GM23338 (cell line): ENCODE measurements at regions not wholly inside any gene's neighbourhood (a gene's known extent, or its start where the extent isn't known, plus 50 kb on each side); places are given as distances from the start of the nearest gene placed in this dataset.

ENCODE experiments used
- ATAC-seq: fragments of 200-7000 bp; cut with Tn5 transposase; 3 replicates; pipeline ENCODE4 v1.9.1; 2020
- DNase-seq: peaks from one replicate; pipeline ENCODE4 v3.0.0-alpha.2; 2015; ENCODE audit warnings: low spot score
- H2AFZ ChIP-seq: fragments of 200-600 bp; sonication (generic); 2 replicates; pipeline ENCODE4 v1.8.0; 2016; ENCODE audit warnings: antibody characterized with exemption, mild to moderate bottlenecking, moderate library complexity
- H3F3A ChIP-seq: fragments of 200-600 bp; sonication (generic); replicated peaks from 2 replicates; pipeline ENCODE4 v1.8.0; 2017; ENCODE audit warnings: antibody characterized with exemption, mixed run types, low read depth
- H3K27ac ChIP-seq: fragments of 200-600 bp; sonication (generic); 2 replicates; pipeline ENCODE4 v1.6.1; 2016; ENCODE audit warnings: low read depth
- H3K27me3 ChIP-seq: fragments of 200-600 bp; sonication (generic); 2 replicates; pipeline ENCODE4 v1.8.0; 2016; ENCODE audit warnings: mild to moderate bottlenecking, mixed run types, moderate library complexity; ENCODE audit not compliant: insufficient read depth
- H3K36me3 ChIP-seq: fragments of 200-600 bp; sonication (generic); 2 replicates; pipeline ENCODE4 v1.8.0; 2016; ENCODE audit warnings: mild to moderate bottlenecking; ENCODE audit not compliant: insufficient read depth
- H3K4me1 ChIP-seq: fragments of 200-600 bp; sonication (generic); 2 replicates; pipeline ENCODE4 v1.8.0; 2016; ENCODE audit warnings: mild to moderate bottlenecking, moderate library complexity; ENCODE audit not compliant: insufficient read depth
- H3K4me2 ChIP-seq: fragments of 200-600 bp; sonication (generic); 2 replicates; pipeline ENCODE4 v1.7.1; 2017; ENCODE audit warnings: mixed run types
- H3K4me3 ChIP-seq: fragments of 200-600 bp; sonication (generic); 2 replicates; pipeline ENCODE4 v1.6.1; 2016; ENCODE audit warnings: mixed run types
- H3K79me2 ChIP-seq: fragments of 200-600 bp; sonication (generic); replicated peaks from 2 replicates; pipeline ENCODE4 v1.8.0; 2017; ENCODE audit warnings: mild to moderate bottlenecking; ENCODE audit not compliant: insufficient read depth
- H3K9me2 ChIP-seq: fragments of 200-600 bp; sonication (generic); 2 replicates; pipeline ENCODE4 v1.8.0; 2017; ENCODE audit not compliant: insufficient read depth
- H4K20me1 ChIP-seq: fragments of 200-600 bp; sonication (generic); replicated peaks from 2 replicates; pipeline ENCODE4 v1.8.0; 2017; ENCODE audit warnings: mild to moderate bottlenecking; ENCODE audit not compliant: insufficient read depth
- H3K27ac Mint-ChIP-seq: 2 replicates; pipeline ENCODE4 v1.8.0; 2020; ENCODE audit warnings: inconsistent platforms, mild to moderate bottlenecking, moderate library complexity, mixed read lengths
- H3K27me3 Mint-ChIP-seq: 3 replicates; pipeline ENCODE4 v1.8.0; 2022; ENCODE audit warnings: low read depth, mild to moderate bottlenecking, moderate library complexity, mixed read lengths, inconsistent platforms; ENCODE audit not compliant: insufficient read depth, poor library complexity
- H3K36me3 Mint-ChIP-seq: 3 replicates; pipeline ENCODE4 v1.8.0; 2021; ENCODE audit warnings: low read depth, mild to moderate bottlenecking, inconsistent platforms, moderate library complexity, mixed read lengths
- H3K4me1 Mint-ChIP-seq: 3 replicates; pipeline ENCODE4 v1.8.0; 2020; ENCODE audit warnings: mild to moderate bottlenecking, inconsistent platforms, mixed read lengths
- H3K4me3 Mint-ChIP-seq: 3 replicates; pipeline ENCODE4 v1.8.0; 2021; ENCODE audit warnings: moderate library complexity, mild to moderate bottlenecking, inconsistent platforms, mixed read lengths
- H3K9me3 Mint-ChIP-seq: 3 replicates; pipeline ENCODE4 v1.8.0; 2020; ENCODE audit warnings: moderate library complexity, mild to moderate bottlenecking, inconsistent platforms, mixed read lengths
- CREB1 ChIP-seq: fragments of 250-450 bp; sonication (Bioruptor Pico); IDR thresholded peaks from 2 replicates; pipeline ENCODE4 v1.5.0; 2020; ENCODE audit warnings: low read depth, mild to moderate bottlenecking, moderate library complexity
- EZH2 ChIP-seq: fragments of 200-600 bp; sonication (generic); IDR thresholded peaks from one replicate; pipeline ENCODE4 v1.8.0; 2017; ENCODE audit warnings: antibody characterized with exemption, mild to moderate bottlenecking, low read depth; ENCODE audit not compliant: unreplicated experiment
- EZH2phosphoT487 ChIP-seq: fragments of 200-600 bp; sonication (generic); IDR thresholded peaks from one replicate; pipeline ENCODE4 v1.8.1; 2018; ENCODE audit warnings: antibody characterized with exemption; ENCODE audit not compliant: unreplicated experiment
- JUNB ChIP-seq: IDR thresholded peaks from one replicate; pipeline ENCODE4 v1.6.1; 2016; ENCODE audit warnings: antibody characterized with exemption; ENCODE audit not compliant: unreplicated experiment
- NANOG ChIP-seq: IDR thresholded peaks from 2 replicates; pipeline ENCODE4 v1.6.1; 2016; ENCODE audit warnings: antibody characterized with exemption, borderline replicate concordance
- STAT1 ChIP-seq: IDR thresholded peaks from one replicate; pipeline ENCODE4 v1.6.1; 2016; ENCODE audit warnings: antibody characterized with exemption; ENCODE audit not compliant: unreplicated experiment
- ZNF331 ChIP-seq: fragments of 250-450 bp; sonication (Bioruptor Pico); IDR thresholded peaks from 2 replicates; pipeline ENCODE4 v1.5.0; 2020; ENCODE audit warnings: low read depth, mild to moderate bottlenecking, moderate library complexity
- TF ChIP-seq, protein P1 (sequence below): IDR thresholded peaks from one replicate; pipeline ENCODE4 v1.6.1; 2018; ENCODE audit warnings: antibody characterized with exemption; ENCODE audit not compliant: unreplicated experiment
- TF ChIP-seq, protein P2 (sequence below): fragments of 250-450 bp; sonication (Bioruptor Pico); IDR thresholded peaks from 2 replicates; pipeline ENCODE4 v1.5.0; 2020; ENCODE audit warnings: mild to moderate bottlenecking, moderate library complexity

DNA sequence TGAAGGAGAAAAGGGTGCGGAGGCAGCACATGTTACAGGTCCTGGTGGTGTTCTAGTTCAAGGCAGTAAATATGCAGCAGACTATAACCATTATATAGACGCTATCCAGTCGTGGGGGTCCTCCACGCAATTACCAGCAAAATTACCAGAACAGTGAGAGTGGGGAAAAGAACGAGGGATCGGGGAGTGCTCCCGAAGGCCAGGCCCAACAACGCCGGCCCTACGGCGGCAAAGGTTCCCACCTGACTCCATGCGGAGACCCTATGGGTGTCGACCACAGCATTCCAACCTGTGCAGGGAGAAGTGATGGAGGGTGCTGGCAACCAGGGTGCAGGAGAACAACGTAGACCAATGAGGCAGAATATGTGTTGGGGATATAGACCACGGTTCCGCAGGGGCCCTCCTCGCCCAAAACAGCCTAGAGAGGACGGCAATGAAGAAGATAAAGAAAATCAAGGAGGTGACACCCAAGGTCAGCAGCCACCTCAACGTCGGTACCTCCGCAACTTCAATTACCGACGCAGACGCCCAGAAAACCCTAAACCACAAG, 89.0 kb upstream of the TPM1 start:
- no peak overlapping the region for H3K27ac ChIP-seq
- no peaks in the 10 kb centered on the region for H4K20me1 ChIP-seq
- ATAC-seq (no peak), DNase-seq (no peak)
- H3K27me3 ChIP-seq, result no peaks in the 10 kb centered on the region
- no peak overlapping the region for H3K4me3 Mint-ChIP-seq
- H3K79me2 ChIP-seq, result no peaks in the 10 kb centered on the region
- H3K36me3 Mint-ChIP-seq, result no peaks in the 10 kb centered on the region; the same call in 2 of the 3 replicates
- no peaks in the 10 kb centered on the region for H3K9me2 ChIP-seq
- H3K4me3 ChIP-seq, result no peak overlapping the region
- peaks cover 8% of the 10 kb centered on the region for H3K4me1 Mint-ChIP-seq
- H3K27me3 Mint-ChIP-seq, result peaks cover 14% of the 10 kb centered on the region
- H3K4me2 ChIP-seq, result no peak overlapping the region
- H3K4me1 ChIP-seq, result peaks cover 8% of the 10 kb centered on the region; the same call in 1 of the 2 replicates
- H3F3A ChIP-seq, result no peaks in the 10 kb centered on the region
- no peaks in the 10 kb centered on the region; the same call in 1 of the 3 replicates for H3K9me3 Mint-ChIP-seq
- TF ChIP-seq, protein P1, sequence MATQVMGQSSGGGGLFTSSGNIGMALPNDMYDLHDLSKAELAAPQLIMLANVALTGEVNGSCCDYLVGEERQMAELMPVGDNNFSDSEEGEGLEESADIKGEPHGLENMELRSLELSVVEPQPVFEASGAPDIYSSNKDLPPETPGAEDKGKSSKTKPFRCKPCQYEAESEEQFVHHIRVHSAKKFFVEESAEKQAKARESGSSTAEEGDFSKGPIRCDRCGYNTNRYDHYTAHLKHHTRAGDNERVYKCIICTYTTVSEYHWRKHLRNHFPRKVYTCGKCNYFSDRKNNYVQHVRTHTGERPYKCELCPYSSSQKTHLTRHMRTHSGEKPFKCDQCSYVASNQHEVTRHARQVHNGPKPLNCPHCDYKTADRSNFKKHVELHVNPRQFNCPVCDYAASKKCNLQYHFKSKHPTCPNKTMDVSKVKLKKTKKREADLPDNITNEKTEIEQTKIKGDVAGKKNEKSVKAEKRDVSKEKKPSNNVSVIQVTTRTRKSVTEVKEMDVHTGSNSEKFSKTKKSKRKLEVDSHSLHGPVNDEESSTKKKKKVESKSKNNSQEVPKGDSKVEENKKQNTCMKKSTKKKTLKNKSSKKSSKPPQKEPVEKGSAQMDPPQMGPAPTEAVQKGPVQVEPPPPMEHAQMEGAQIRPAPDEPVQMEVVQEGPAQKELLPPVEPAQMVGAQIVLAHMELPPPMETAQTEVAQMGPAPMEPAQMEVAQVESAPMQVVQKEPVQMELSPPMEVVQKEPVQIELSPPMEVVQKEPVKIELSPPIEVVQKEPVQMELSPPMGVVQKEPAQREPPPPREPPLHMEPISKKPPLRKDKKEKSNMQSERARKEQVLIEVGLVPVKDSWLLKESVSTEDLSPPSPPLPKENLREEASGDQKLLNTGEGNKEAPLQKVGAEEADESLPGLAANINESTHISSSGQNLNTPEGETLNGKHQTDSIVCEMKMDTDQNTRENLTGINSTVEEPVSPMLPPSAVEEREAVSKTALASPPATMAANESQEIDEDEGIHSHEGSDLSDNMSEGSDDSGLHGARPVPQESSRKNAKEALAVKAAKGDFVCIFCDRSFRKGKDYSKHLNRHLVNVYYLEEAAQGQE, result no peak
- TF ChIP-seq ZNF331, result no peak
- no peak for TF ChIP-seq STAT1
- TF ChIP-seq NANOG, result no peak
- TF ChIP-seq JUNB, result no peak
- no peak for TF ChIP-seq EZH2
- TF ChIP-seq EZH2phosphoT487, result no peak
- no peak for TF ChIP-seq CREB1
- TF ChIP-seq, protein P2, sequence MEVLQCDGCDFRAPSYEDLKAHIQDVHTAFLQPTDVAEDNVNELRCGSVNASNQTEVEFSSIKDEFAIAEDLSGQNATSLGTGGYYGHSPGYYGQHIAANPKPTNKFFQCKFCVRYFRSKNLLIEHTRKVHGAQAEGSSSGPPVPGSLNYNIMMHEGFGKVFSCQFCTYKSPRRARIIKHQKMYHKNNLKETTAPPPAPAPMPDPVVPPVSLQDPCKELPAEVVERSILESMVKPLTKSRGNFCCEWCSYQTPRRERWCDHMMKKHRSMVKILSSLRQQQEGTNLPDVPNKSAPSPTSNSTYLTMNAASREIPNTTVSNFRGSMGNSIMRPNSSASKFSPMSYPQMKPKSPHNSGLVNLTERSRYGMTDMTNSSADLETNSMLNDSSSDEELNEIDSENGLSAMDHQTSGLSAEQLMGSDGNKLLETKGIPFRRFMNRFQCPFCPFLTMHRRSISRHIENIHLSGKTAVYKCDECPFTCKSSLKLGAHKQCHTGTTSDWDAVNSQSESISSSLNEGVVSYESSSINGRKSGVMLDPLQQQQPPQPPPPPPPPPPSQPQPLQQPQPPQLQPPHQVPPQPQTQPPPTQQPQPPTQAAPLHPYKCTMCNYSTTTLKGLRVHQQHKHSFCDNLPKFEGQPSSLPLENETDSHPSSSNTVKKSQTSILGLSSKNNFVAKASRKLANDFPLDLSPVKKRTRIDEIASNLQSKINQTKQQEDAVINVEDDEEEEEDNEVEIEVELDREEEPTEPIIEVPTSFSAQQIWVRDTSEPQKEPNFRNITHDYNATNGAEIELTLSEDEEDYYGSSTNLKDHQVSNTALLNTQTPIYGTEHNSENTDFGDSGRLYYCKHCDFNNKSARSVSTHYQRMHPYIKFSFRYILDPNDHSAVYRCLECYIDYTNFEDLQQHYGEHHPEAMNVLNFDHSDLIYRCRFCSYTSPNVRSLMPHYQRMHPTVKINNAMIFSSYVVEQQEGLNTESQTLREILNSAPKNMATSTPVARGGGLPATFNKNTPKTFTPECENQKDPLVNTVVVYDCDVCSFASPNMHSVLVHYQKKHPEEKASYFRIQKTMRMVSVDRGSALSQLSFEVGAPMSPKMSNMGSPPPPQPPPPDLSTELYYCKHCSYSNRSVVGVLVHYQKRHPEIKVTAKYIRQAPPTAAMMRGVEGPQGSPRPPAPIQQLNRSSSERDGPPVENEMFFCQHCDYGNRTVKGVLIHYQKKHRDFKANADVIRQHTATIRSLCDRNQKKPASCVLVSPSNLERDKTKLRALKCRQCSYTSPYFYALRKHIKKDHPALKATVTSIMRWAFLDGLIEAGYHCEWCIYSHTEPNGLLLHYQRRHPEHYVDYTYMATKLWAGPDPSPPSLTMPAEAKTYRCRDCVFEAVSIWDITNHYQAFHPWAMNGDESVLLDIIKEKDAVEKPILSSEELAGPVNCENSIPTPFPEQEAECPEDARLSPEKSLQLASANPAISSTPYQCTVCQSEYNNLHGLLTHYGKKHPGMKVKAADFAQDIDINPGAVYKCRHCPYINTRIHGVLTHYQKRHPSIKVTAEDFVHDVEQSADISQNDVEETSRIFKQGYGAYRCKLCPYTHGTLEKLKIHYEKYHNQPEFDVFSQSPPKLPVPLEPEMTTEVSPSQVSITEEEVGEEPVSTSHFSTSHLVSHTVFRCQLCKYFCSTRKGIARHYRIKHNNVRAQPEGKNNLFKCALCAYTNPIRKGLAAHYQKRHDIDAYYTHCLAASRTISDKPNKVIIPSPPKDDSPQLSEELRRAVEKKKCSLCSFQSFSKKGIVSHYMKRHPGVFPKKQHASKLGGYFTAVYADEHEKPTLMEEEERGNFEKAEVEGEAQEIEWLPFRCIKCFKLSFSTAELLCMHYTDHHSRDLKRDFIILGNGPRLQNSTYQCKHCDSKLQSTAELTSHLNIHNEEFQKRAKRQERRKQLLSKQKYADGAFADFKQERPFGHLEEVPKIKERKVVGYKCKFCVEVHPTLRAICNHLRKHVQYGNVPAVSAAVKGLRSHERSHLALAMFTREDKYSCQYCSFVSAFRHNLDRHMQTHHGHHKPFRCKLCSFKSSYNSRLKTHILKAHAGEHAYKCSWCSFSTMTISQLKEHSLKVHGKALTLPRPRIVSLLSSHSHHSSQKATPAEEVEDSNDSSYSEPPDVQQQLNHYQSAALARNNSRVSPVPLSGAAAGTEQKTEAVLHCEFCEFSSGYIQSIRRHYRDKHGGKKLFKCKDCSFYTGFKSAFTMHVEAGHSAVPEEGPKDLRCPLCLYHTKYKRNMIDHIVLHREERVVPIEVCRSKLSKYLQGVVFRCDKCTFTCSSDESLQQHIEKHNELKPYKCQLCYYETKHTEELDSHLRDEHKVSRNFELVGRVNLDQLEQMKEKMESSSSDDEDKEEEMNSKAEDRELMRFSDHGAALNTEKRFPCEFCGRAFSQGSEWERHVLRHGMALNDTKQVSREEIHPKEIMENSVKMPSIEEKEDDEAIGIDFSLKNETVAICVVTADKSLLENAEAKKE (CRISPR knock-in tag), result no peak
- no peaks in the 10 kb centered on the region for H3K36me3 ChIP-seq
- H3K27ac Mint-ChIP-seq, result no peak overlapping the region
- peak overlapping the region; percentile 52; the same call in 1 of the 2 replicates for H2AFZ ChIP-seq
